GM12865 (cell line): ENCODE measurements at regions not wholly inside any gene's neighbourhood (a gene's known extent, or its start where the extent isn't known, plus 50 kb on each side); places are given as distances from the start of the nearest gene placed in this dataset.

Experiments used
- DNase-seq: peaks from one replicate; pipeline ENCODE4 v3.0.0; 2010; ENCODE audit warnings: low read depth
- H3K4me3 ChIP-seq: 2 replicates; pipeline ENCODE4 v1.5.1; 2011; ENCODE audit warnings: mild to moderate bottlenecking, low read depth, low read length, control low read depth
- TF ChIP-seq, protein P1 (sequence below): IDR thresholded peaks from 2 replicates; pipeline ENCODE4 v1.5.1; 2011; ENCODE audit warnings: low read length, control low read depth, low read depth, inconsistent platforms; ENCODE audit not compliant: insufficient read depth; ENCODE audit errors: missing control alignments

GRCh38 chr18:7367336-7367735 is 136.4 kb downstream of the LRRC30 start:
- TF ChIP-seq, protein P1, sequence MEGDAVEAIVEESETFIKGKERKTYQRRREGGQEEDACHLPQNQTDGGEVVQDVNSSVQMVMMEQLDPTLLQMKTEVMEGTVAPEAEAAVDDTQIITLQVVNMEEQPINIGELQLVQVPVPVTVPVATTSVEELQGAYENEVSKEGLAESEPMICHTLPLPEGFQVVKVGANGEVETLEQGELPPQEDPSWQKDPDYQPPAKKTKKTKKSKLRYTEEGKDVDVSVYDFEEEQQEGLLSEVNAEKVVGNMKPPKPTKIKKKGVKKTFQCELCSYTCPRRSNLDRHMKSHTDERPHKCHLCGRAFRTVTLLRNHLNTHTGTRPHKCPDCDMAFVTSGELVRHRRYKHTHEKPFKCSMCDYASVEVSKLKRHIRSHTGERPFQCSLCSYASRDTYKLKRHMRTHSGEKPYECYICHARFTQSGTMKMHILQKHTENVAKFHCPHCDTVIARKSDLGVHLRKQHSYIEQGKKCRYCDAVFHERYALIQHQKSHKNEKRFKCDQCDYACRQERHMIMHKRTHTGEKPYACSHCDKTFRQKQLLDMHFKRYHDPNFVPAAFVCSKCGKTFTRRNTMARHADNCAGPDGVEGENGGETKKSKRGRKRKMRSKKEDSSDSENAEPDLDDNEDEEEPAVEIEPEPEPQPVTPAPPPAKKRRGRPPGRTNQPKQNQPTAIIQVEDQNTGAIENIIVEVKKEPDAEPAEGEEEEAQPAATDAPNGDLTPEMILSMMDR, result no peak
- no peak overlapping the region for H3K4me3 ChIP-seq
- DNase-seq, result no peak

- DNase-seq, result no peak
- TF ChIP-seq, protein P1, result no peak
- H3K4me3 ChIP-seq, result no peak overlapping the region
Measured at GRCh38 chr18:7369006-7369405, 138.1 kb downstream of the LRRC30 start.

GRCh38 chr18:7370375-7370774 is 139.5 kb downstream of the LRRC30 start:
- no peak for DNase-seq
- H3K4me3 ChIP-seq, result no peak overlapping the region
- TF ChIP-seq, protein P1, result no peak

- no peak for DNase-seq
- no peak overlapping the region for H3K4me3 ChIP-seq
- TF ChIP-seq, protein P1, result no peak
Measured at GRCh38 chr18:7370802-7371201, 139.9 kb downstream of the LRRC30 start.

GRCh38 chr18:7373441-7373840 is 142.6 kb downstream of the LRRC30 start:
- TF ChIP-seq, protein P1, result no peak

GRCh38 chr18:7381307-7381706 is 150.4 kb downstream of the LRRC30 start:
- no peak for DNase-seq
- TF ChIP-seq, protein P1, result no peak
- H3K4me3 ChIP-seq, result no peak overlapping the region

More at GRCh38 chr18:7373441-7373840, 142.6 kb downstream of the LRRC30 start:
- DNase-seq, result no peak
- H3K4me3 ChIP-seq, result no peak overlapping the region

DNA sequence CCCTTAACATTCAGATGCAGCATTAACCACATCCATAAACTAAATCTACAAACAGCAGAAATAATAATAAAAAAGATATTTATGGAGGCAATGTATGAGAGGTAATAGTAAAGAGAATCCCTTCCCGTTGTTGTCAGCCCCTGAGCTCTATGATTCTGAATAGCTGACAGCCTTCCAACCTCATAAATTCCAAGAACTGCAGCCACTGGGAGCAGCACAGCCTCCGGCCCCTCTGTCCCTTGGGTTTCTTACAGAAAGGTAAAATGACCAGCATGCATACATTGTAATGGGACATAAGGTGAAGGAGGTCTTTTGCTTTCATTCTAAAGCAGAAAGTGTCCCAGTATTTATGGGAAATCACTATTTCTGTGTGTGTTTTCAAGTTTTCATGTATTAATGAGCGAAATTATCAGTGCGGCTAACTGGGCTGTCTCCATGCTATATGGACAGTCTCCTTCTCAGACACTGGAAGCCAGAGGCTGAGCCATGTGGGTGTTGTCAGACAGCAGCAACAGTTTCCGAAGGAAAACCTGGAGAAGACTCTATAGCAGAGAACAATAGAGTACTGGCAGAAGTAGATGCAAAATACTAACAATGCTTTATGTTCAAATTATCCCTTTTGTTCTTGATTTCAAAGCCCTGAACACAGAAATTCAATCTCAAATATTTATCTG is 151.6 kb downstream of the LRRC30 start:
- H3K4me3 ChIP-seq, result no peak overlapping the region
- DNase-seq, result no peak
- TF ChIP-seq, protein P1, result no peak
